GM21529 (cell line): ENCODE measurements at regions not wholly inside any gene's neighbourhood (a gene's known extent, or its start where the extent isn't known, plus 50 kb on each side); places are given as distances from the start of the nearest gene placed in this dataset.

ENCODE experiments used
- ATAC-seq: cut with Tn5 transposase; IDR thresholded peaks from one replicate; pipeline ENCODE4 v1.9.1; 2021; ENCODE audit not compliant: unreplicated experiment

DNA sequence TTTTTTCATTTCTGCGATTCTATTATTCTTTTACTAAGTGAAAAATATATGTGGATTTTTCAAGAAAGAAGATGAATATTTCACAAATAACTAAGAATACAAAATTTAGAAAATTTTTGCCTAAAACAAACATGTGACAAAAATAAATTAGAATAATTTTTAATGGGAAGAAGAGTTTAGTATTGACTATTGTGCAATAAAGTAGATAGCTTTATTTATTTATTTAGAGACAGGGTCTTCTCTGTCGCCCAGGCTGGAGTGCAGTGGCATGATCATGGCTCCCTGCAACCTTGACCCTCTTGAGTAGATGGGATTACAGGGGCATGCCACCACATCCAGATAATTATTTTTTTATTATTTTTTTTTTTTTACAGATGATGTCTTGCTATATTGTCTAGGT, 95.3 kb upstream of the PAQR3 start:
- no peak for ATAC-seq

DNA sequence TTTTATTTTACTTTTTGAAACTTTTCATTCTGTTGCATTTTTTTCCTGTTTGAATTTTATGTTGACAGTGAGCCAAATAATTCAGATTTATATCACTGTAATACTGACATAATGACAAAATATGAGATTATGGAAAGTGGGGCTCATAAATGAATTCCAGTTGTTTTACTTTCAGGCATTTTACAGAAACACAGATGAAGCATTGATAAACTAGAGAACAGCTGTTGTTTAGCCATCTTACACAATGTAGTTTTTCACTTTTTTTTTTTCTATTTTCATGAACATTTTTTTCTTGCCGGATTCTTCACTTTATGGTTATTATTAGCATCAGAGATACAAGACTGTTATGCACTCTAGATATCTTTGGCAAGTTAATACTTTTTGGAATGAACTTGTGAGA, 91.7 kb upstream of the PAQR3 start:
- ATAC-seq = no peak

DNA sequence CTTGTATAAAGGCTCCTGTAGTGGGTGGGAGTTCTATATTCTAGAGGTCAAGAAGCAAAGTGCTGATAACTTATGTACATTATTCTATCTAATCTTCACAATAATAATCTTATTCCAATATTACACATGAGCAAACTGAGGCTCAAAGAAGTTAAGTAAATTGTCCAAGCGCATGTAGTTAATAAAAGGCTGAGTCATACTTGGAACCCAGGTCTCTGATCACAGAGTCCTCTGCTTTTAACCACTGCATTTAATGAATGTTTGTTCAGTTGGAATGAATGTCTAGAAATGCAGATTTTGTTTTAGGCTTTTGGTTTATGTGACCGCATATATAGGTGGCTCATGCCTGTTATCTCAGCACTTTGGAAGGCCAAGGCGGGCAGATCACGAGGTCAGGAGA, 88.4 kb upstream of the PAQR3 start:
- no peak for ATAC-seq

DNA sequence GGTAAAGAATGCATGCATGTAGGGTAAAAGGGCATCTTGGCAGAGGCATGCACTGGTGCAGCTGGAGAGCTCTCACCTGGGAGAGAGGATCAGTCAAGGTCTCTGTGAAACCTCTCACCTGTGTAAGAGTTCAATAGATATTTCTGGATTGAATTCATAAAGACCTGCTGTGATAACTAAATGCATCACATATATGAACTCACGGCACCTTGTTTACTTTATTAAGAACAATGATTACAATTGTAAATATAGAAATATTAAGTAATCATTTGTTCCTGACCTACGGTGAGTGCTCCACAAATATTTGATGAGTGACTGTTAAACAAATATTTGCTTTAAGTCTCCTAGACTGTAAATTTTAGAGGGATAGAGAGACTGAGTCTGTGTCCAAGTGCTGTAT, 85.9 kb upstream of the PAQR3 start:
- ATAC-seq = no peak

DNA sequence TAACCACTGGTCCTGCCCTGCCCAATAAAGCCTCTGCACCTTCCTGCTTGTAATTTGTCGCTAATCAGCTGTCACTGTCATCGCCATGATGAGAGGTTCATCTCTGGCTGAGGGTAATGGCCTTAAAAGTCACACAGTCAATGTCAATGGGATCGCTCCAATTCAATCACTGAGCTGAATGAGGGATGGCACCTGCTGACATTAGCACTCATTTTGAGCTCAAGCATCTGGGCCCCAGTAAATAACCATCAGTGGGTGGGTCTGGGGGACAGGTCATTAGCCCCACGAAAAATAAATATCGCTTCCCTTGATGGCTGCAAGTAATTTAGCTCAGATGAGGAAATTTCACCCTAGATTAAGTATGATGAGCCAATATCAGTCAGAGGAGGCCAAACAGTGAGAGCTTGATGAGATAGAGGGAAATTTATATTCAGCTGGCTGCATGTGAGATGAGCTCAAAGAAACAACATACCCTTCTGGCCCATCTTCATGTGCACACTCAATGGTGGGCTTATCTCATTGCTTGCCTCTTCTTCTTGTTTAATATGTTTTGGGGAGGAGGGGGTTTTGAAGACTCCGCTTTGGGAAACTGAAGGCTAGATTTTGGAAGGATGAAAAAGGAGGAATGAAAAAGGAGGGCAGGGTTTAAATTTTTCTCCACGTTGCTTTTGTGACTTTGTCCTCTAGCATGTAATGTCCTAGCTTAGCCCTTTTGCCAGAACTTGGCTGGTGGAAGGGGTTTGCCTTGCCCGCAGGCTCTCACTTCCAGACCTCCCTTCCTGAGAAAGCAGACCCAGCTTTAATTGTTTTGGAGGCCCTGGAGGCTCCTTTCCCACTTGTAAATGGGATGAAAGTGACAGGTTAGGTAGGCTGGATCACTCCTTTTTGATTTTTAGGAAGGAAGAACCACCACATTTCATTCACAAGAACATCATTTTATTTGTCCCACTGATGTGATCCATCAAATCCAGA, 84.8 kb upstream of the PAQR3 start:
- ATAC-seq = no peak

DNA sequence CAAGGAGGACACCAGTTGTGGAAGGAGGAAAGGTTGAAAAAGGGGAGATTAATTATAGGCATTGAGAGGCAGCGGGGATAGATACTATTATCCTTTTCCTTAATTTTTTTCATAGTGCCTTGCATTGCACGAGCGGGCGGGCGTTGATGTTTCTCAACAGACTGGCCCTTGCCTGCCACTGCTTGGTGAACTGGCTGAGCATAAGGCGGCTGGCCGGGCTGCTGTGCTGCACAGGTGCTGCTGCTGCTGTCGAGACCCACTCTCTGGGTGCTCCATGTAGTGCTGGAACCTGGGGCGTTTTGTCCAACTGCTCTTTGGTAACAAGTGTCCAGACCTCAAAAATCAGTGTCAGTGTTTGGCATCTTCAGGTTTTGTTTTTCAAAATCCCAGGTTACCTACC, 83.3 kb upstream of the PAQR3 start:
- ATAC-seq = no peak

DNA sequence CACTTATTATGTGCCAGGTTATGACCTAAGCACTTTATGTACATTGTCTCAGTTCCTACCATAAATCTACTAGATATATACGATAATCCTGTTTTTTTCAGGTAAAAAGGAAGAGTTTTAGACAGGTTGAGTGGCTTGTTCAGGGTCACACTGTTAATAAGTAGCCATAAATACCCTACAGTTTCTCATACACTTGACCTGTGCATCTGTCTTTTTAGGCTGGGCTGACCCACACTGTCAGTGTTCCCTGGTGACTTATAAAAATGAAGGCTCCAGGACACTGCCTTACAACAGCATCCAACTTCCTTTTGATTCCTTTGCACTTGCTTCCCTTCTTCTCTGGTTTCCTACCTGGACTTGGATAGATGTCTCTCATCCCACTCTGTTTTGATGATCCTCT, 78.2 kb upstream of the PAQR3 start:
- ATAC-seq = no peak

DNA sequence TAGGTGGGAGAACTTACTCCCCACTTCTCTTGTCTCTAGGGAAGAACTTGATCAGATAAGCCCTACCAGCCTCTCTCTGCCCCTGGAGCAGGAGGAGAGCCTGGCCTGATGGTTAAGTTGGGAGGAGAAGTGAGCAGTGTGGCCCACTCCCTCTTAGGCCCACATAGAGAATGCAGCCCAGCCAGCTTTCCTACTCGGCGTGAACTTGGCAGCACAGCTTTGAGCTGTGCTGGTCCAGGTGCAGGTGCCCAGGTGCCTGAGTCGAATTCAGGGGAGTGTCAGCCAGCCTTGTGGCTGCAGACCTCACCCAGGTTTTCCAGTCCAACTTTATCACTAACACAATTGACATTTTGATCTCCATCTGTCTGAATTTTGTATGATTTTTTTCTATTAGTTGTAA, 77.6 kb upstream of the PAQR3 start:
- ATAC-seq = no peak

DNA sequence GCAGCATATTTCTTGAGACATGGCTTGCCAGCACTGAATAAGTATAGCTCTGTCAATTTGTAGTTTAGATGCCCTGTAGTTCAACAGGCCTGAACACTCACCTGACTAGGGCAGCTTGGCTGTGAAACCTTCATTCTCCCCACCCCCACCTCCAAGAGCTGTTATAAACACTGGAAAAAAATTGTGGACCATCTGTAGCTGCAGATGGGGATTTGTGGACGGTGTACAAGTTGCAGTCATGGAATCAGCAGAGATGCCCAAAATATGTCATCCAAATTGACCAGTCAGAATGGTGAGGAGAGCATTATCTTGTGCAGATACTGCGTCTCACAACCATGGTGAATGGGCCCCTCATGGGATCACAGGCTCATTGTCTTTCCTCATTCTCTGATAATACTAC, 76.2 kb upstream of the PAQR3 start:
- no peak for ATAC-seq

DNA sequence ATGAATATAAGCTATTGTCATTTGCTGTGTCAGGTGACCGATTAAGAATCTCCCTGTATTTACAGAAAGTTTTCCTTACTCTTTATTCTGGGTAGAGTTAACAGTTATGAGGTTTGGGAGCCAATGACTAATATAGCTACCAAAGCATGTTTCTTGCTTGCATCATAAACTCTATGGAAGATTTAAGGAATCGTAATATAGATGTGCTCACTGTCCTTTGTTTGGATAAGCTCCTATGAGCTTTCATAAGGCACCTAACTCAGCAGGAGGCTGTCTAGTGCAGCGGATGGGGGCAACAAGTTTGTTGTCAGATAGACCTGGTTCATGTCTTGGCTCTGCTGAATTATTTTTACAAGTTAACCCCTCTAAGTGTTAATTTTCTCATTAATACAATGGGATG, 75.0 kb upstream of the PAQR3 start:
- ATAC-seq = no peak

DNA sequence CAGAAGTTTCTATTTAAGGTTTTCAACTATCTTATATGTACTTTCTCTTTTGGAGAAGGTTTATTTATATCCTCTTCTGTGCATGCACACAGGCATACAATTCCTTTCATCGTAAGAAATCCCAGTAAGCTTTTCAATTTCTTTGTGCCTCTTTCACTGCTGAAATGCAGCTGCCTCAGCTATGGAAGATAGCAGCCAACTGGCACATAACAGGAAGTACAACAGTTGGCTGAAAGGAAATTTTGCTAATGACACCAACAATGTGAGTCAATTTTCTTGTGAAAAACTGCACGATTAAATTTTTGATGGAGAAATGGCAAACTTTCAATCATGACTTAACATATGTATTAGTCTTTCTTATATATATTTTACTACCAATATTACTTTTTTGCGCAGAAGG, 74.5 kb upstream of the PAQR3 start:
- ATAC-seq = no peak

DNA sequence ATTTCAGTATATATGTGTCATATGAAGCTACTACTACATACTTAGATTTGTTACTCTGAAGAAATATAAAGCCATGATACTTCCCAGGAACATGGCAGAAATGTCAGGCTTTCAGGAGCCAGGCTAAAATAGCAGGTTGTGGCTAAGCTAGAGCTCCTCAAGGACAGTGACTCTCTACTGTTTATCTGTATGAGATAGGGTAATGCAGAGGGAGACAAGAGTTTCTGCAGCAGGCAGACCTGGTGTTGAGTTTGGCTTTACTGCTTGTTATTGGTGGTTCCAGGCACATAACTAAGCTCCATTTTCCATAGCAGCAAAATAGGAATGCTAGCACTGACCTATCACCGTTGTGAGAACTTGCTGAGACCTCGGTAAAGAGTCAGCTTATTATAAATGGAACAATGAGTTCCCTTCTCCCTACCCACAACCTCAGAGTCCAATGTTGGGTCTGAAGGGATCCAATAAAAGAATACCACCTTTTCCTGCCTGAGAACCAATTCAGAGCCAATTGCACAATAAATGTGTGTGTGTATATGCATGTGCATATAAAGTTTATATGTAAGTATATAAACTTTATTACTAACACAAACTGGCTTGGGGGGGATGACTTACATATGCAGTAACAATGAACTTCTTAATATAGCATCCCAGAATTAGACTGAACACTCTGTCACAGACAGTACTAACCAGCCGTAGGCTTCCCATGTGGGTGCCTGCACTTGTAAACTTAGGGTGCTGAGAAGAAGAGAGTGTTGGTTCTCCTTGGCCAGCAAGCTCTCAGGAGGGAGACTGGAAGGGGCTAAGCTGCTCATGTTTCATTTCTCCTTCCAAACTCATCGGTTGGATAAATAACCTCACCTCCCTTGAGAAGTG, 51.9 kb upstream of the PAQR3 start:
- ATAC-seq = no peak

DNA sequence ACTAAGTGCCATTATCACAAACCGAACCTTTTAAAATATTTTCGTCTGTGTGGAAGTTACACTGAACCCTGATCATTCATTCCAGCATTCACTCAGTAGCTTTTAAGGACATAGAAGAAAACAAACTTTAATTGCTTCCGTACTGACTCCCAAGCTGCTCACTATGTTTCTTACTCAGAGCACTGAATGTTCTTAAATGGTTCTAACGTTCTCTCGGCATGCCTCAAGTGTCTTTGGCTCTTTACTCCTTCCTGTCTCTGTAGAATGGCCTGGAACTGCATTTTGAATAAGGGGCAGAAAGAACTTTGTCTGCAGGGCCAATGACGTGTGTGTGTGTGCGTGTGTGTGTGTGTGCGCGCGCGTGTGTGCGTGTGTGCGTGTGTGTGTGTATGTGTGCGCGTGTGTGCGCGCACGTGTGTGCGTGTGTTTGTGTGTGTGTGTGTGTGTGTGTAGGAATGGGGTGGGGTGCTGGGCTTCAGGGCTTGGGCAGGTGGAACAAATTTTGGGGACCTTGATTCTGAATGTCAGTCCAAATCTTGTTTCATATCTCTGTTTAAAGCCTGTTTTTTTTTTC, 50.5 kb upstream of the PAQR3 start:
- no peak for ATAC-seq
